ENCODE measurements at regions not wholly inside any gene's neighbourhood (a gene's known extent, or its start where the extent isn't known, plus 50 kb on each side); places are given as distances from the start of the nearest gene placed in this dataset.
"Not testable (repeated sequence)": the region's sequence is repeated elsewhere in the genome, so short reads cannot be mapped to it uniquely, and the experiment has no call there.

- ATAC-seq = no peak
- Histone ChIP-seq H3K4me1 (no peaks in the 10 kb centered on the region), H3K27ac (no peak overlapping the region), H3K4me3 (no peak overlapping the region), H3K27me3 (no peaks in the 10 kb centered on the region), H3K36me3 (no peaks in the 10 kb centered on the region), H3K9me3 (no peaks in the 10 kb centered on the region)
- 62 to 68% methylated on average over 4 of the region's 4 CpGs for WGBS, 2 donors (ENCODE audit: low coverage in 1 of 2)
- no peak for TF ChIP-seq POLR2A (IDR thresholded peaks at IDR 0.05)
- no peak for TF ChIP-seq EP300 (IDR thresholded peaks at IDR 0.05)
- TF ChIP-seq CTCF (IDR thresholded peaks at IDR 0.05) = no peak
- TF ChIP-seq POLR2AphosphoS5 (IDR thresholded peaks at IDR 0.05) = no peak
Observed at GRCh38 chr9:118665226-118665919, 703.9 kb downstream of the BRINP1 start.

- Histone ChIP-seq H3K27me3 (no peaks in the 10 kb centered on the region), H3K27ac (no peak overlapping the region), H3K4me3 (no peak overlapping the region), H3K36me3 (no peaks in the 10 kb centered on the region), H3K4me1 (no peaks in the 10 kb centered on the region), H3K9me3 (no peaks in the 10 kb centered on the region)
- ATAC-seq = no peak
- TF ChIP-seq POLR2AphosphoS5 (IDR thresholded peaks at IDR 0.05) (no peak), CTCF (IDR thresholded peaks at IDR 0.05) (no peak), POLR2A (IDR thresholded peaks at IDR 0.05) (no peak), EP300 (IDR thresholded peaks at IDR 0.05) (no peak)
- WGBS, 2 donors (ENCODE audit: low coverage in 1 of 2) = 69 to 74% methylated on average over 9 to 11 of the region's 11 CpGs
Observed at GRCh38 chr9:118670011-118670953, 699.0 kb downstream of the BRINP1 start.

DNA sequence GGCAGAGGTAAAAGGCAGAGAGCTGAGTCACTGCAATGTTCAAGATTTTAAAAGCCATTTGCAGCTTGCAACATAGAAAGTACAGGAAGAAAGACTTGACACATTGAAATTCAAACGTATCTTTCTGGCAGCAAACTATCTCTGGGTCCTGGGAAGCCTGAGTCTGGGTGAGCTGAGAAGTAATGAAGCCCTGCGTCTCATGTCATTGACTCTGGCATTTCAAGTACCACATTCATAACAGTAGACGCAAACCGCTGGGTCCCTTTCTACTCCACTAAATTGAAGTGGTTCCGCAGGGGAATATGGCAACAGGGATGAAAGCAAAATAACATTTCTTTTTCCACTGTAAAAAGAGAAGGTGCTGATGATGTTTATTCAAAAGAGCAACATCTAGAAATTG lies 694.3 kb downstream of the BRINP1 start:
- TF ChIP-seq CTCF (IDR thresholded peaks at IDR 0.05) (no peak), POLR2AphosphoS5 (IDR thresholded peaks at IDR 0.05) (no peak), POLR2A (IDR thresholded peaks at IDR 0.05) (no peak), EP300 (IDR thresholded peaks at IDR 0.05) (no peak)
- Histone ChIP-seq H3K4me1 (no peaks in the 10 kb centered on the region), H3K36me3 (no peaks in the 10 kb centered on the region), H3K27ac (no peak overlapping the region), H3K27me3 (no peaks in the 10 kb centered on the region), H3K4me3 (no peak overlapping the region), H3K9me3 (no peaks in the 10 kb centered on the region)
- 85 to 89% methylated on average over 5 of the region's 5 CpGs for WGBS, 2 donors (ENCODE audit: low coverage in 1 of 2)
- no peak for ATAC-seq

GRCh38 chr9:118677936-118678653 lies 691.1 kb downstream of the BRINP1 start:
- H3K27ac ChIP-seq, H3K4me1 ChIP-seq, H3K9me3 ChIP-seq, H3K27me3 ChIP-seq, ATAC-seq, H3K36me3 ChIP-seq, H3K4me3 ChIP-seq: not testable (repeated sequence)
- no CpG with 5 or more reads among the region's 47 CpGs for WGBS, 2 donors (ENCODE audit: low coverage in 1 of 2)

GRCh38 chr9:118686959-118687358 lies 682.3 kb downstream of the BRINP1 start:
- Histone ChIP-seq H3K4me1 (no peaks in the 10 kb centered on the region), H3K9me3 (no peaks in the 10 kb centered on the region), H3K27ac (no peak overlapping the region), H3K36me3 (no peaks in the 10 kb centered on the region), H3K4me3 (no peak overlapping the region), H3K27me3 (no peaks in the 10 kb centered on the region)
- ATAC-seq = no peak
- TF ChIP-seq CTCF (IDR thresholded peaks at IDR 0.05) (no peak), EP300 (IDR thresholded peaks at IDR 0.05) (no peak)
- WGBS, 2 donors (ENCODE audit: low coverage in 1 of 2) = 38 to 61% methylated on average over 1 to 5 of the region's 5 CpGs
